Bronchial epithelial cell (primary cell): ENCODE measurements at regions not wholly inside any gene's neighbourhood (a gene's known extent, or its start where the extent isn't known, plus 50 kb on each side); places are given as distances from the start of the nearest gene placed in this dataset.

Experiments used
- DNase-seq: peaks from one replicate; pipeline ENCODE4 v3.0.0-alpha.2; 2010; ENCODE audit warnings: low read depth
- FAIRE-seq: peaks from 2 replicates; lab custom pipeline; 2011; peaks lifted over from hg19 to GRCh38; lab: Jason Lieb, UNC
- H3K27me3 ChIP-seq: 2 replicates; pipeline ENCODE4 v1.5.1; 2011; ENCODE audit warnings: low read length; ENCODE audit not compliant: control insufficient read depth, insufficient read depth
- H3K36me3 ChIP-seq: 2 replicates; pipeline ENCODE4 v1.5.1; 2011; ENCODE audit warnings: low read length; ENCODE audit not compliant: control insufficient read depth, insufficient read depth
- H3K4me3 ChIP-seq: 2 replicates; pipeline ENCODE4 v1.5.1; 2011; ENCODE audit warnings: mild to moderate bottlenecking, low read depth, low read length, control low read depth
- TF ChIP-seq, protein P1 (sequence below): IDR thresholded peaks from 2 replicates; pipeline ENCODE4 v1.5.1; 2011; ENCODE audit warnings: mild to moderate bottlenecking, moderate library complexity, low read length, control low read depth, inconsistent platforms; ENCODE audit not compliant: insufficient read depth, severe bottlenecking

DNA sequence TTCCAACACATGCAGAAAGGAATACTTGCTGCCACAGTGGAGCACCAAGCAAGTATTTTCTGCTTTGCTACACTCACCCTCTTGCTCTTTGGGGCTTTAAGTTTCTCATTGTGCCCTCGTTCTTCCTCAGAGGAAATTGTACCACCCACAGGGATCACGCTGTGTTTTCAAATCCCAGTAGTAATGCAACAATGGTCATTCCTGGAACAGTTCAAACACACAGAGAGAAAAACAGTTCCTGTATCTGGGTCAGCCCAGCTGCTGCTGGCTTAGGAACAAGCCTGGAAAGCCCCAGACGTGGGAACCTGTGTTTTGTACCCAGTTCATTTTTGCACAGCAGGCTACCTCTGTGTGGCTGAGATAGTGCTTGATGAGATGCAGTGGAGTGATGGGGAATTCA is 907.8 kb downstream of the STPG2 start:
- Histone ChIP-seq H3K27me3 (no peaks in the 10 kb centered on the region), H3K4me3 (no peak overlapping the region), H3K36me3 (no peaks in the 10 kb centered on the region)
- TF ChIP-seq, protein P1, sequence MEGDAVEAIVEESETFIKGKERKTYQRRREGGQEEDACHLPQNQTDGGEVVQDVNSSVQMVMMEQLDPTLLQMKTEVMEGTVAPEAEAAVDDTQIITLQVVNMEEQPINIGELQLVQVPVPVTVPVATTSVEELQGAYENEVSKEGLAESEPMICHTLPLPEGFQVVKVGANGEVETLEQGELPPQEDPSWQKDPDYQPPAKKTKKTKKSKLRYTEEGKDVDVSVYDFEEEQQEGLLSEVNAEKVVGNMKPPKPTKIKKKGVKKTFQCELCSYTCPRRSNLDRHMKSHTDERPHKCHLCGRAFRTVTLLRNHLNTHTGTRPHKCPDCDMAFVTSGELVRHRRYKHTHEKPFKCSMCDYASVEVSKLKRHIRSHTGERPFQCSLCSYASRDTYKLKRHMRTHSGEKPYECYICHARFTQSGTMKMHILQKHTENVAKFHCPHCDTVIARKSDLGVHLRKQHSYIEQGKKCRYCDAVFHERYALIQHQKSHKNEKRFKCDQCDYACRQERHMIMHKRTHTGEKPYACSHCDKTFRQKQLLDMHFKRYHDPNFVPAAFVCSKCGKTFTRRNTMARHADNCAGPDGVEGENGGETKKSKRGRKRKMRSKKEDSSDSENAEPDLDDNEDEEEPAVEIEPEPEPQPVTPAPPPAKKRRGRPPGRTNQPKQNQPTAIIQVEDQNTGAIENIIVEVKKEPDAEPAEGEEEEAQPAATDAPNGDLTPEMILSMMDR = no peak
- DNase-seq = no peak
- no peak for FAIRE-seq

DNA sequence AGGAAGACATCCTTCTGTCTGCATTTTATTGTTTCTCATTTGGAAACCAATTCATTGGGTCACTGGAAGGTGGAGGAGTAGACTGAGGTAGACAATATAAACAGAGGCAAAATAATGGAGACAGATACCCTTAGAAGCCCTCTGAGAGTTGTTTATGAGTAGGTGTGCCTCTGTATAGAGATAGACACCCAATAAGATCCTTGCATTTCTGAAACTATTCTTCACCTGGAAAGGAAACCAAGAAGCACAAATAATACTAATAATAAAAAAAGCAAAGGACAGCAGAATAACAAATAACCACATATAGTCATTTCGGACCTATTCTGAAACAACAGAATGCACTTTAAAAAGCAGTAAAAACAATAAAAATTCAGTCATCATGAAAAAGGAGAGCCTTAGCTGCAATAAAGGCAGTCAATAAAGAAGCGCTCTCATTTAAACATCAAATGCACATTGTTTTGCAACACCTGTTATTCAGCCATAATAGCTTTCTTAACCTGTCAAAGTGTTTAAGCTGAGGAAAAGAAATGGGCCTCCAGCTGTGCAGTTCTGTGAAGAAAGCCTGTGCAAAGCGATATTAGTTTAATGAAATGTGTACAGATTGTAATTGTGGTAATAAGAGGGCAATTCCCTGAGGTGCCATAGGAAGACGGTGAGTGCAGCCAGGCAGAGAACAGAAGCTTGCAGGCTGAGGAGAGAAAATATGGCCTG is 904.2 kb downstream of the STPG2 start:
- DNase-seq (no peak), FAIRE-seq (no peak)
- Histone ChIP-seq H3K27me3 (no peaks in the 10 kb centered on the region), H3K4me3 (no peak overlapping the region), H3K36me3 (no peaks in the 10 kb centered on the region)
- TF ChIP-seq, protein P1 = no peak

GRCh38 chr4:97239667-97239997 is 903.6 kb downstream of the STPG2 start:
- no peak for FAIRE-seq

GRCh38 chr4:97252615-97253154 is 890.6 kb downstream of the STPG2 start:
- TF ChIP-seq, protein P1 = no peak
- Histone ChIP-seq H3K36me3 (no peaks in the 10 kb centered on the region), H3K4me3 (no peak overlapping the region), H3K27me3 (no peaks in the 10 kb centered on the region)
- FAIRE-seq = no peak
- no peak for DNase-seq

More at GRCh38 chr4:97239667-97239997, 903.6 kb downstream of the STPG2 start:
- DNase-seq = no peak
- Histone ChIP-seq H3K4me3 (no peak overlapping the region), H3K36me3 (no peaks in the 10 kb centered on the region), H3K27me3 (no peaks in the 10 kb centered on the region)
- TF ChIP-seq, protein P1 = no peak

DNA sequence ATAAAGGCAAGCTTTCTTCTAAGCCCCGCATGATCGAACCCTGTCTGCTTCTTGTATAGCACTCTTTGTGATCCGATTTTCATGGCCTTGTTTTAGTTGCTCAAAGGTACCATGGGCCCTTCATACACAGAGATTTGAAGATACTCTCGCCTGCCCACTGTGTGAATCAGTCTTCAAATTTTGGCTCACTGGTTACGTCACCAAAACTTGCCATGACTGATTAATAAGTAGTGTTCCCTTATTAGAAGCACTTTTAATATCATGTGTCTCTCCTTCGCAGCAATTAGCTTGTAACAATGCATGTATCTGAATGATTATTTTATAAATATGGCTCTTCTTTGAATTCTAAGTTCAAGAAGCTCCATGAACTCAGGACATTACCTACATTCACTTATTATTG is 880.5 kb downstream of the STPG2 start:
- DNase-seq = no peak
- FAIRE-seq = no peak
- H3K36me3 ChIP-seq = no peaks in the 10 kb centered on the region
- TF ChIP-seq, protein P1 = no peak
- no peaks in the 10 kb centered on the region for H3K27me3 ChIP-seq
- no peak overlapping the region for H3K4me3 ChIP-seq
